GM19397 (cell line): ENCODE measurements at regions not wholly inside any gene's neighbourhood (a gene's known extent, or its start where the extent isn't known, plus 50 kb on each side); places are given as distances from the start of the nearest gene placed in this dataset.
"Not testable (repeated sequence)": the region's sequence is repeated elsewhere in the genome, so short reads cannot be mapped to it uniquely, and the experiment has no call there.

Experiments used
- ATAC-seq: cut with Tn5 transposase; IDR thresholded peaks from one replicate; pipeline ENCODE4 v1.9.1; 2021; ENCODE audit warnings: mild to moderate bottlenecking, moderate library complexity; ENCODE audit not compliant: unreplicated experiment

DNA sequence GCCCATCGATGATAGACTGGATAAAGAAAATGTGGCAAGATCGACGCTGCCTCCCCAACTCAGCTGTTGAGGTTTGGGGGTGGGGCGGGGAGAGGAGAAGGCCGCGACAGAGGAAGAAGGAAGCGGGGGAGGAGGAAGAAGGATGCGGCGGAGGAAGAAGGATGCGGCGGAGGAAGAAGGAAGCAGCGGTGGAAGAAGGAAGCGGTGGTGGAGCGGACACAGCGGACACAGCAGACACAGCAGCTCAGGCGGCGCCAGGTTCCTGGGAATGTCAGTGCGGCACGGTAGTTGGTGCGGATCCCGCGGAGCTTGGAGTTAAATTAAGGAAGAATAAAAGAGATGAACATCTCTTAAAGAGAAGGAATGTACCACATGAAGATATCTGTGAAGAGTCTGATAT lies 163.9 kb upstream of the NT5E start:
- ATAC-seq, result no peak

GRCh38 chr6:85285114-85285513 lies 164.8 kb upstream of the NT5E start:
- ATAC-seq, result no peak

GRCh38 chr6:85283436-85283835 lies 166.4 kb upstream of the NT5E start:
- no peak for ATAC-seq

- no peak for ATAC-seq
These were observed 171.3 kb upstream of the NT5E start for GRCh38 chr6:85278466-85279035.

DNA sequence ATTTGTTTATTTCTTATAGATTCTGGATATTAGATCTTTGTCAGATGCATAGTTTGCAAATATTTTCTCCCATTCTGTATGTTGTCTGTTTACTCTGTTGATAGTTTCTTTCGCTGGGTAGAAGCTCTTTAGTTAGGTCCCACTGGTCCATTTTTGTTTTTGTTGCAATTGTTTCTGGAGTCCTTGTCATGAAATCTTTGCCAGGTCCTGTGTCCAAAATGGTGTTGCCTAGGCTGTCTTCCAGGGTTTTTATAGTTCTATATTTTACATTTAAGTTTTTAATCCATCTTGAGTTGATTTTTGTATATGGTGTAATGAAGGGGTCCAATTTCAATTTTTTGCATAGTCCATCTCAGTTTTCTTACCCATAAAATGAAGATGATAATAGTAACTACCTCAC lies 173.9 kb upstream of the NT5E start:
- not testable (repeated sequence) for ATAC-seq

GRCh38 chr6:85275338-85275985 lies 174.4 kb upstream of the NT5E start:
- ATAC-seq, result no peak

DNA sequence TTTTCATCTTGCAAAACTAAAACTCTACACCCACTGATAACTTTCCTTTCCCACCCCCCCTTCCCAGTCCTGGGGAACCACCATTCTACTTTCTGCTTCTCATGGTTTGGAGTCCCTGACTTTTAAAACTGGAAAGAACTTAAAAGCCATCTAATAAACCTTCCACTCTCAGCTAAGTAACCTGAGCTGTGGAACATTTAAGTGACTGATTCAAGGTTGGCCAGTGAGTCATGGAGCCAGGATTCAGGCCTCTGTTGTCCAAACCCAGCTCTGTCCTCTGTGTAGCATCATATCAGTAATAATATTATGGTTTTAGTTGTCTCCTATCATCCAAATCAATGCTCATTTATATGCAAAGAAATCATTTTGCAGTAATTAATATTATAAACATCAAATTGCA lies 176.0 kb upstream of the NT5E start:
- no peak for ATAC-seq

DNA sequence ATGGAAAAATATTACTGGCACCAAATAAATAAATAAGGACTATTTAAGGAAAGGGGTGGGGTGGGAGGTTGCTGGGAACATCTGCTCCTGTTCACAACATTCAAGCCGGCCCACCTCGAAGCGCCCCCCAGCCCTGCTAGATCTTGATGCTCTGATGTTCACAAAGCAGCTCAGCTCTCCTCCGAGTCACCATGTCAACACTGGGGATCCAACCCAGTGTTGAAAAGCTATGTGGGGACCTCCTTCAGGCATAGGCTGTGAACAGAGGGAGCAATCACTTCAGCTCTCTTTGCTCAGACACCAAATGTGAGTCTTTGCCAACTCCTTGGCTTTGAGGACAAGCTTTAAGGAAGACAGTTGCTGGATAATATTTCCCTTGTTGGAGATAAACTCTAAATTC lies 176.8 kb upstream of the NT5E start:
- ATAC-seq, result no peak

GRCh38 chr6:85272592-85272991 lies 177.3 kb upstream of the NT5E start:
- ATAC-seq, result no peak

GRCh38 chr6:85262621-85263020 lies 187.3 kb upstream of the NT5E start:
- ATAC-seq, result no peak

DNA sequence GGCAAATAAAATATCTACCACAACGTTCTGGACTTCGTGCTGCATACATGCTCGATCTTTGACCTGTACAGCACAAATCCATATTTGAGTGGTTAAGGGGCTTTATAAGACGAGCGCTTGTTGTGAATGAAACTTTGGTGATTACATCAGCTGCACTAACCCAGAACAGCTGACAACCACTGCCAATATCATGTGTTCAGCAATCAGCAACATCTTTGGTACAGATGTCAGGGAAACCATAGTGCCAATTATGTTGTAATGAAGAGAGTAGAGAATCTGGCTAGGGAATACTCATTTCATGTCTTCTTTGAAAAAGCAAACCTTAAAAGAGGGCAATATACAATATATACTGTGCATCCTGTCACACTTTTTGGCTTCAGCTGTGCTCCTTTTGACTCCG lies 188.6 kb upstream of the NT5E start:
- no peak for ATAC-seq

DNA sequence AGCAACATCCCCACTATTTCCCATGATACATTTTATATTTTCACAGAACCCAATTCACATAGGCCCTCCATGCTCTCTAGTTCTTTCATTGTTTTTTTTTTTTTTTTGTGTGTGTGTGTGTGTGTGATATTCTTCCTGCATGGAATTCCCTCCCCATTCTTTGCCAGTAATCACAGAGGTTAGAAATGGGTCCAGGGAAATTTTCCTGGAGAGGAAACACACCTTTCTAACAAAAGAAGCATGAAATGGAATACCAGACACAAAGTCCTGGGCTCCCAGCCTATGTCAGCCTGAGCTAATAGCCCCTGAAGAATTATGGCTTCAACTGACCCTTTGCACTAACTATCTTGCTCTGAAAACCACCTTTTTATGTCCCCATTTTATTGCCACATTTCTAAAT lies 194.2 kb upstream of the NT5E start:
- no peak for ATAC-seq

- no peak for ATAC-seq
These were observed 197.3 kb upstream of the NT5E start for GRCh38 chr6:85252552-85252951.

GRCh38 chr6:85252085-85252484 lies 197.8 kb upstream of the NT5E start:
- no peak for ATAC-seq

- no peak for ATAC-seq
These were observed 198.6 kb upstream of the NT5E start for GRCh38 chr6:85251300-85251699.

DNA sequence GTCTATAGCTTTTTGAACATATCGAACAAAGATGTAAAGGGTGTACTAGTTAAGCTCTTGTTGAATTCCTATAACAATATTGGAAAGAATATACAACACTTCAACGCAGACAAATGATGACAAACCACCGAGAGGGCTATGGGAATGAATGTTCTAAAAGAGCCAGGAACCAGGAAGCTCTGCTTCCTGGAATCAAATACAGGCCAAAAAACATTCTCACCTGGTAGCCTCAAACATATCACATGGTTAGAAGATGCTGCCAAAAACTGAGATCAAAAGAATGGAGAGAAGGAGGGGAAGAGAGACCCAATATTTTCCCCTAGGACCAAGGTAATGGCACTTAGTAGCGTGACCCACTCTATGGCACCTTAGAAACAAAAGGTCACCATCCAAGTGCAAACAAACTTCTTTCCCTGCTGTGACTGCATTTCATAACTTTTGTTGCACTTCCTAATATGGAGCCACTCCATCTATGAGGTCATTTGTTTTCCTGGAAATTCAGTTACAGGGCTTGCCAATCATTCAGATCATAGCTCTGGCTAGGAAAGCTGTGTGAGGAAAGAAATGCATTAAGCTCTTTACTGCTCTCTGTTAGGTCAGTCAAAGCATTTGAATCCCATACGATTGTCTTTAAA lies 199.2 kb upstream of the NT5E start:
- ATAC-seq, result no peak

- ATAC-seq, result no peak
These were observed 204.9 kb upstream of the NT5E start for GRCh38 chr6:85245004-85245403.

- ATAC-seq, result no peak
These were observed 208.3 kb upstream of the NT5E start for GRCh38 chr6:85241498-85242052.

DNA sequence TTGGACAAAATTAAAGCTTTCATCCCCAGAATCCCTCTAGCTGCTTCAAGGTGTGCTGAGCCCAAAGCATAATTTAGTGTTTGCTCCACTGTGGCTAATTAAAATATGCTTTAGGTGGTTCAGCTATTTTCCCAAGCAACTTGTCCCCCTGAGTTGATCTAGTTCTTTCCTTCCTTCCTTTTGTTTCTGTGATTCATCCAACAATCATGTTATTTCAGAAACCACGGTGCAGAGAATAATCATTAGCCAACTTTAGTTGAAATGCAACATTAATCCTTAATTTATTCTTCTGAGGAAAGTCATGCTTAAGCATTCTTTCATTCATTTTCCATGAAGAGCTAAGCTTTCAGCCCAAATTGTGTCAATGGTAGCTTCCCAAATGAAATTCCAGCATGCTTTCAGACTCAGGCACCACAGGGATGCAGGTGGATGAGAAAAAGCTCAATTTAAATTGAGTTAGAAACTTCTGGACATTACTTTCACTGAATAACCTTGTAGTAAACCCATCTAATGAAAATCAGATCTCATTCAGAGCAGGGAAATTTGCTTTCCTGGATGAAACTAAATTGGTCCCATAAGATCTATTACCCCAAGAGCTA lies 209.0 kb upstream of the NT5E start:
- ATAC-seq, result no peak

DNA sequence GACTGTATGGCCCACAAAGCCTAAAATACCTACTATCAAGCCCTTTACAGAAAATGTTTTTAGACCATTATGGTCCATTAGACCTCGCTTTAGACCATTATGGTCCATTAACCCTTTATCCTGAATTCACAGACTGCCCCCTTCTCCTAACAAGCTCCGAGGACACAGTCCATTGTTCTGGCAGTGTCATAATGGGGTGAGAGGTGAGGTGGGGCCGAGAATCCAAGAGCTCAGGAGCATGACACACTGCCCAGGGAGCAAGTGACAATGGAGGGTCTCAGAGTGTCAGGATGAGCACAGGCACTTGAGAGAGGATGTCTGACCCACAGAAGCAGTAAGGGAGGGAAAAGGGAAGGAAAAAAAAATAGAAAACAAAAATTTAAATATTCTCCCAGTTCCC lies 212.4 kb upstream of the NT5E start:
- no peak for ATAC-seq

DNA sequence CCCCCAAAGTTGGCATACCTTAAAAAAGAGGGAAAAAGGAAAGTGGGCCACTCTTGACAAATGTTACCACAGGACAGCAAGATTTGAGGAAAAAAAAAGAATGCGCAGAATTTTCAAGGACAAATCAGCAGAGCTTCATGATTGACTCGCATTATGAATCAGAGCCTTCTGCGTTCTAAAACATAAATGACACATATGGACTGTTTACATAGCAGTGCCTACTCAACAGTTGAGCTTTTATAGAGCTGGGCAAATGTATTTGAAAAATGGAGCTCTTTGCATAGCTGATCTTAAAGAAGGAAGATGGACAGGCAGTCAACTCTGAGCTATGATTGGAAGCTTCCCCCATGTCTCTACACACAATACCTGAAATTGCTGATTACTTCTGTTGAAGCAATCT lies 213.2 kb upstream of the NT5E start:
- no peak for ATAC-seq

GRCh38 chr6:85227345-85227744 lies 222.5 kb upstream of the NT5E start:
- ATAC-seq, result not testable (repeated sequence)
